ENCODE measurements at regions not wholly inside any gene's neighbourhood (a gene's known extent, or its start where the extent isn't known, plus 50 kb on each side); places are given as distances from the start of the nearest gene placed in this dataset.

DNA sequence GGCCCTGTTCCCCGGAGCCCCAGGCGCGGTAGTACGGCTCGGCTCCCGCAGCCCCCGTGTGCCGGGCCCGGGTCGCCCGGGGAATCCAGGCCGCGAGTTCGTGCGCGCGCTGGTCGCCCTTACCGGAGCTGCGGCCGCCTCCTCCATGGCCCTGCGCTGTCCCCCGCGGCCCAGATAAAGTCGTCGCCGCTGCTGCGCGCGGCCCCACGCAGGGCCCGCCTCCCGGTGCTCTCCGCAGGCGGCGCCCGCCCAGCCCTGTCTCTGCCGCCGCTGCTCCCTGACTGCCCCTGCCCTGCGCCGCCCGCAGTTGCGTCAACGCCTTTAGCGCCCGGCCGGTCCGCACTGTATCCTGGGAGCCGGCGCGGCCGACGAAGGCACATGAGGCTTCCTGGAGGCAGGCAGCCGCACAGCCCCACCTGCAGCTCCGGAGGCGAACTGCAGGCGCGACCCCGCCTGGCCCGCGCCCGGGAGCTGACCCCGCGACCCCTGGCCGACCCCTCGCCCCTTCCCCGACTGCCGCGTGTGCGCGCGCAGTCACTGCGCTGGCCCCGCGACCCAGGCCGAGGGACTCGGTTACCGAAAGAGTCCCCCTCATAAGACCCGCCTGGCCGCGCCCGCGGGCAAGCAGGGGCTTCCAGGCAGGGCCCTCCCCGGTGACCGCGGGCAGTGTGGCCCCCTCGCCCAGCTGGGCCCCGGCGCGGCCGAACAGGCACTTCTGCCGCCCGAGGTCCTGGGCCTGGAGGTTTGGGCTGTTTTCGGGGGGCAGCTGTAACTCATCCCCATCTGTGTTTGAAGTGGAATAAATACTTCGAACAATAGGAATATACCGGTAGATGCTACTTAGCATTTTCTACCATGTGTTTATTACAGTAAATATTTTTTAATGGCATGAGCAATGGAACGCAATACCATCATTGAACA is 127.1 kb upstream of the ZNF746 start (continued):
- TF ChIP-seq, protein P1, sequence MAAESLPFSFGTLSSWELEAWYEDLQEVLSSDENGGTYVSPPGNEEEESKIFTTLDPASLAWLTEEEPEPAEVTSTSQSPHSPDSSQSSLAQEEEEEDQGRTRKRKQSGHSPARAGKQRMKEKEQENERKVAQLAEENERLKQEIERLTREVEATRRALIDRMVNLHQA (CRISPR knock-in tag; IDR thresholded peaks at IDR 0.05) = no peak
- TF ChIP-seq ZSCAN12 (CRISPR knock-in tag; IDR thresholded peaks at IDR 0.05) (no peak), SKI (IDR thresholded peaks at IDR 0.05; ENCODE audit: partially characterized antibody) (peak; percentile 84), ZNF317 (CRISPR knock-in tag; IDR thresholded peaks at IDR 0.05) (no peak), GATAD1 (CRISPR knock-in tag; IDR thresholded peaks at IDR 0.05) (peak; percentile 96), TARDBP (CRISPR knock-in tag; IDR thresholded peaks at IDR 0.05) (peak; percentile 95), TP53 (CRISPR knock-in tag; conservative IDR thresholded peaks at IDR 0.05) (no peak; the same call in 1 of the 2 replicates), FOXK1 (CRISPR knock-in tag; IDR thresholded peaks at IDR 0.05; ENCODE audit: borderline replicate concordance, low read depth) (peak; percentile 78; the same call in 1 of the 2 replicates), YEATS2 (CRISPR knock-in tag; IDR thresholded peaks at IDR 0.05; ENCODE audit: borderline replicate concordance) (peak; percentile 92), BORCS8-MEF2B (CRISPR knock-in tag; IDR thresholded peaks at IDR 0.05) (peak; percentile 83), SMARCE1 (IDR thresholded peaks at IDR 0.05; ENCODE audit: borderline replicate concordance) (no peak), MED13 (CRISPR knock-in tag; IDR thresholded peaks at IDR 0.05) (no peak), MZF1 (CRISPR knock-in tag; IDR thresholded peaks at IDR 0.05; ENCODE audit: borderline replicate concordance) (no peak), CENPX (CRISPR knock-in tag; IDR thresholded peaks at IDR 0.05) (no peak)
- TF ChIP-seq, protein P2, sequence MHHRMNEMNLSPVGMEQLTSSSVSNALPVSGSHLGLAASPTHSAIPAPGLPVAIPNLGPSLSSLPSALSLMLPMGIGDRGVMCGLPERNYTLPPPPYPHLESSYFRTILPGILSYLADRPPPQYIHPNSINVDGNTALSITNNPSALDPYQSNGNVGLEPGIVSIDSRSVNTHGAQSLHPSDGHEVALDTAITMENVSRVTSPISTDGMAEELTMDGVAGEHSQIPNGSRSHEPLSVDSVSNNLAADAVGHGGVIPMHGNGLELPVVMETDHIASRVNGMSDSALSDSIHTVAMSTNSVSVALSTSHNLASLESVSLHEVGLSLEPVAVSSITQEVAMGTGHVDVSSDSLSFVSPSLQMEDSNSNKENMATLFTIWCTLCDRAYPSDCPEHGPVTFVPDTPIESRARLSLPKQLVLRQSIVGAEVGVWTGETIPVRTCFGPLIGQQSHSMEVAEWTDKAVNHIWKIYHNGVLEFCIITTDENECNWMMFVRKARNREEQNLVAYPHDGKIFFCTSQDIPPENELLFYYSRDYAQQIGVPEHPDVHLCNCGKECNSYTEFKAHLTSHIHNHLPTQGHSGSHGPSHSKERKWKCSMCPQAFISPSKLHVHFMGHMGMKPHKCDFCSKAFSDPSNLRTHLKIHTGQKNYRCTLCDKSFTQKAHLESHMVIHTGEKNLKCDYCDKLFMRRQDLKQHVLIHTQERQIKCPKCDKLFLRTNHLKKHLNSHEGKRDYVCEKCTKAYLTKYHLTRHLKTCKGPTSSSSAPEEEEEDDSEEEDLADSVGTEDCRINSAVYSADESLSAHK (CRISPR knock-in tag; IDR thresholded peaks at IDR 0.05; ENCODE audit: borderline replicate concordance) = no peak
- TF ChIP-seq, protein P3, sequence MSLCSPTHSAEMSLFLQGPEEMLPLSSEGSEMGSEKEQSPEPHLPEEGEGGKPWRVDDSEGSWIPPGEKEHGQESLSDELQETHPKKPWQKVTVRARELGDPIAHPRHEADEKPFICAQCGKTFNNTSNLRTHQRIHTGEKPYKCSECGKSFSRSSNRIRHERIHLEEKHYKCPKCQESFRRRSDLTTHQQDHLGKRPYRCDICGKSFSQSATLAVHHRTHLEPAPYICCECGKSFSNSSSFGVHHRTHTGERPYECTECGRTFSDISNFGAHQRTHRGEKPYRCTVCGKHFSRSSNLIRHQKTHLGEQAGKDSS (CRISPR knock-in tag; IDR thresholded peaks at IDR 0.05; ENCODE audit: borderline replicate concordance, low read depth) = peak; percentile 90
- TF ChIP-seq, protein P4, sequence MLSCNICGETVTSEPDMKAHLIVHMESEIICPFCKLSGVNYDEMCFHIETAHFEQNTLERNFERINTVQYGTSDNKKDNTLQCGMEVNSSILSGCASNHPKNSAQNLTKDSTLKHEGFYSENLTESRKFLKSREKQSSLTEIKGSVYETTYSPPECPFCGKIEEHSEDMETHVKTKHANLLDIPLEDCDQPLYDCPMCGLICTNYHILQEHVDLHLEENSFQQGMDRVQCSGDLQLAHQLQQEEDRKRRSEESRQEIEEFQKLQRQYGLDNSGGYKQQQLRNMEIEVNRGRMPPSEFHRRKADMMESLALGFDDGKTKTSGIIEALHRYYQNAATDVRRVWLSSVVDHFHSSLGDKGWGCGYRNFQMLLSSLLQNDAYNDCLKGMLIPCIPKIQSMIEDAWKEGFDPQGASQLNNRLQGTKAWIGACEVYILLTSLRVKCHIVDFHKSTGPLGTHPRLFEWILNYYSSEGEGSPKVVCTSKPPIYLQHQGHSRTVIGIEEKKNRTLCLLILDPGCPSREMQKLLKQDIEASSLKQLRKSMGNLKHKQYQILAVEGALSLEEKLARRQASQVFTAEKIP (CRISPR knock-in tag; IDR thresholded peaks at IDR 0.05; ENCODE audit: borderline replicate concordance) = no peak
- TF ChIP-seq, protein P5, sequence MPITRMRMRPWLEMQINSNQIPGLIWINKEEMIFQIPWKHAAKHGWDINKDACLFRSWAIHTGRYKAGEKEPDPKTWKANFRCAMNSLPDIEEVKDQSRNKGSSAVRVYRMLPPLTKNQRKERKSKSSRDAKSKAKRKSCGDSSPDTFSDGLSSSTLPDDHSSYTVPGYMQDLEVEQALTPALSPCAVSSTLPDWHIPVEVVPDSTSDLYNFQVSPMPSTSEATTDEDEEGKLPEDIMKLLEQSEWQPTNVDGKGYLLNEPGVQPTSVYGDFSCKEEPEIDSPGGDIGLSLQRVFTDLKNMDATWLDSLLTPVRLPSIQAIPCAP (CRISPR knock-in tag; IDR thresholded peaks at IDR 0.05; ENCODE audit: low read depth) = no peak
- TF ChIP-seq, protein P6, sequence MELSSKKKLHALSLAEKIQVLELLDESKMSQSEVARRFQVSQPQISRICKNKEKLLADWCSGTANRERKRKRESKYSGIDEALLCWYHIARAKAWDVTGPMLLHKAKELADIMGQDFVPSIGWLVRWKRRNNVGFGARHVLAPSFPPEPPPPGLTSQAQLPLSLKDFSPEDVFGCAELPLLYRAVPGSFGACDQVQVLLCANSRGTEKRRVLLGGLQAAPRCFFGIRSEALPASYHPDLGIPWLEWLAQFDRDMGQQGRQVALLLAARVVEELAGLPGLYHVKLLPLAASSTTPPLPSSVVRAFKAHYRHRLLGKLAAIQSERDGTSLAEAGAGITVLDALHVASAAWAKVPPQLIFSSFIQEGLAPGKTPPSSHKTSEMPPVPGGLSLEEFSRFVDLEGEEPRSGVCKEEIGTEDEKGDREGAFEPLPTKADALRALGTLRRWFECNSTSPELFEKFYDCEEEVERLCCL (CRISPR knock-in tag; IDR thresholded peaks at IDR 0.05; ENCODE audit: borderline replicate concordance) = no peak
- TF ChIP-seq, protein P7, sequence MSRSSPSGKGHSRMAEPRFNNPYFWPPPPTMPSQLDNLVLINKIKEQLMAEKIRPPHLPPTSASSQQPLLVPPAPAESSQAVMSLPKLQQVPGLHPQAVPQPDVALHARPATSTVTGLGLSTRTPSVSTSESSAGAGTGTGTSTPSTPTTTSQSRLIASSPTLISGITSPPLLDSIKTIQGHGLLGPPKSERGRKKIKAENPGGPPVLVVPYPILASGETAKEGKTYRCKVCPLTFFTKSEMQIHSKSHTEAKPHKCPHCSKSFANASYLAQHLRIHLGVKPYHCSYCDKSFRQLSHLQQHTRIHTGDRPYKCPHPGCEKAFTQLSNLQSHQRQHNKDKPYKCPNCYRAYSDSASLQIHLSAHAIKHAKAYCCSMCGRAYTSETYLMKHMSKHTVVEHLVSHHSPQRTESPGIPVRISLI (CRISPR knock-in tag; IDR thresholded peaks at IDR 0.05; ENCODE audit: borderline replicate concordance) = peak; percentile 32; the same call in 1 of the 2 replicates

Measured in HepG2 (cell line).